Neutrophil (primary cell): ENCODE measurements at regions not wholly inside any gene's neighbourhood (a gene's known extent, or its start where the extent isn't known, plus 50 kb on each side); places are given as distances from the start of the nearest gene placed in this dataset.
"Not testable (repeated sequence)": the region's sequence is repeated elsewhere in the genome, so short reads cannot be mapped to it uniquely, and the experiment has no call there.

ENCODE experiments used
- H3K27ac ChIP-seq: fragments of 200-600 bp; sonication (generic); 2 replicates; pipeline ENCODE4 v1.5.1; 2016; ENCODE audit warnings: mild to moderate bottlenecking, moderate library complexity
- H3K27me3 ChIP-seq: fragments of 200-600 bp; sonication (generic); 2 replicates; pipeline ENCODE4 v1.6.0; 2016; ENCODE audit warnings: mild to moderate bottlenecking
- H3K36me3 ChIP-seq: fragments of 200-600 bp; sonication (generic); 2 replicates; pipeline ENCODE4 v1.5.1; 2017
- H3K4me1 ChIP-seq, 2 experiments: fragments of 200-600 bp in 1 of 2; sonication (generic) in 1 of 2; 1 replicate in 1 of 2; 2 replicates in 1 of 2; pipeline versions ENCODE4 v1.5.1 to v1.6.1; 2013 to 2016; ENCODE audit warnings: low read depth in 1 of 2, low read length in 1 of 2, mild to moderate bottlenecking in 1 of 2, moderate library complexity in 1 of 2; ENCODE audit not compliant: control insufficient read depth in 1 of 2, insufficient read depth in 1 of 2
- H3K4me3 ChIP-seq, 2 experiments: fragments of 200-600 bp in 1 of 2; sonication (generic) in 1 of 2; 1 replicate in 1 of 2; 2 replicates in 1 of 2; pipeline ENCODE4 v1.5.1; 2013 to 2016; ENCODE audit warnings: low read depth in 1 of 2, low read length in 1 of 2, mild to moderate bottlenecking in 1 of 2, moderate library complexity in 1 of 2
- H3K9me3 ChIP-seq: fragments of 200-600 bp; sonication (generic); 2 replicates; pipeline ENCODE4 v1.5.1; 2016
- TF ChIP-seq, protein P1 (sequence below): fragments of 200-600 bp; sonication (generic); IDR thresholded peaks from 2 replicates; pipeline ENCODE4 v1.5.1; 2016; ENCODE audit warnings: antibody characterized with exemption

DNA sequence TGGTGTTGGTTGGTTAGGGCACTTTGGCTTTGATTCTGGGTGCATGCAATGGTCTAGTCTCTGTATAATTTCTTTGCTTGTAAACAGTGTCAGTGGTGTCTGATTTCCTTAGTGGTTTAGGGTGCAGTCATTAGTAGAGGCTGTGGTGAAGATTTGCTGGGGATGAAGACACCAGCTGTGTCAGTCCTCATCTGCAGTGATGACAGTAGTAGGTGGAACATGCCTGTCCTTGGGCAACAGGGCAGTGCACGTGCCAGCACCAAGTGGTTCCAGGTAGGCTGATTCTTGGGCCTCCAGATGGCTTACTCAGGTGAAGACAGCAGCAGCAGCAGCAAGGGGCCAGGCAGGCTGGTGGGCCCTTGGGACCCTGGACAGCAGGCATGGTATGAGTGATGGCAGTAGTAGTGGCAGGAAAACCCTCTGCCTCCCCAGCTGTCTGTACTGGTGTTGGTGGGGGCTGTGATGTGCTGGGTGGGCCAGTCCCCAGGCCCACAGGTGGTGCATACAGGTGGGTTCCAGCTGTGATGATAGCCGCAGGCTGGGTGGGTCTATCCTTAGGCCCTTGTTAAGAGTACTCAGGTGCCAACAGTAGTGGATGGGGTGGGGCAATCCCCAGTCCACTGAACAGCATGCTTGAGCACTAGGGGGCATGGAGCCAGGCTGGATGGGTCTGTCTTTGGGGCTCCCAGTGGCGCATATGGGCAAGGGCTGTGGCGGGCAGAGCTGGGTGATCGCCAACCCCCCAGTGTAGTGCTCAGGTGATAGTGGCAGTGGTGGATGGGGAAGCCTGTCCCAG is 140.7 kb upstream of the THUMPD2 start:
- TF ChIP-seq, protein P1, sequence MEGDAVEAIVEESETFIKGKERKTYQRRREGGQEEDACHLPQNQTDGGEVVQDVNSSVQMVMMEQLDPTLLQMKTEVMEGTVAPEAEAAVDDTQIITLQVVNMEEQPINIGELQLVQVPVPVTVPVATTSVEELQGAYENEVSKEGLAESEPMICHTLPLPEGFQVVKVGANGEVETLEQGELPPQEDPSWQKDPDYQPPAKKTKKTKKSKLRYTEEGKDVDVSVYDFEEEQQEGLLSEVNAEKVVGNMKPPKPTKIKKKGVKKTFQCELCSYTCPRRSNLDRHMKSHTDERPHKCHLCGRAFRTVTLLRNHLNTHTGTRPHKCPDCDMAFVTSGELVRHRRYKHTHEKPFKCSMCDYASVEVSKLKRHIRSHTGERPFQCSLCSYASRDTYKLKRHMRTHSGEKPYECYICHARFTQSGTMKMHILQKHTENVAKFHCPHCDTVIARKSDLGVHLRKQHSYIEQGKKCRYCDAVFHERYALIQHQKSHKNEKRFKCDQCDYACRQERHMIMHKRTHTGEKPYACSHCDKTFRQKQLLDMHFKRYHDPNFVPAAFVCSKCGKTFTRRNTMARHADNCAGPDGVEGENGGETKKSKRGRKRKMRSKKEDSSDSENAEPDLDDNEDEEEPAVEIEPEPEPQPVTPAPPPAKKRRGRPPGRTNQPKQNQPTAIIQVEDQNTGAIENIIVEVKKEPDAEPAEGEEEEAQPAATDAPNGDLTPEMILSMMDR = no peak
- H3K4me3 ChIP-seq = no peak overlapping the region

DNA sequence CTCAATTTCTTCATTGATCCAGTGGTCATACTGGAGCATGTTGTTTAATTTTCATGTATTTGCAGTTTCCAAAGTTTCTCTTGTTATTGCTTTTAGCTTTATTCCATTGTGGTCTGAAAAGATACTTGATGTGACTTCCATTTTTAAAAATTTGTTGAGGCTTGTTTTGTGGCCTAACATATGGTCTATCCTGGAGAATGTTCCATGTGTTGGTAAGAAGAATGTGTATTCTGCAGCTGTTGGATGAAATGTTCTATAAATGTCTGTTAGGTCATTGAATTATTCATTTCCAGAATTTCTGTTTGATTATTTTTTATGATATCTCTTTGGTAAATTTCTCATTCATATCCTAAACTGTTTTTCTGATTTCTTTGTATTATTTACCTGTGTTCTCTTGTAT is 139.8 kb upstream of the THUMPD2 start:
- TF ChIP-seq, protein P1 = no peak
- no peaks in the 10 kb centered on the region for H3K4me1 ChIP-seq
- no peak overlapping the region for H3K27ac ChIP-seq
- no peaks in the 10 kb centered on the region for H3K9me3 ChIP-seq
- H3K4me3 ChIP-seq = no peak overlapping the region
- no peaks in the 10 kb centered on the region for H3K27me3 ChIP-seq
- H3K36me3 ChIP-seq = no peaks in the 10 kb centered on the region

More for the DNA sequence above, 140.7 kb upstream of the THUMPD2 start:
- no peaks in the 10 kb centered on the region for H3K36me3 ChIP-seq
- H3K27me3 ChIP-seq = no peaks in the 10 kb centered on the region
- H3K9me3 ChIP-seq = no peaks in the 10 kb centered on the region
- no peak overlapping the region for H3K27ac ChIP-seq
- H3K4me1 ChIP-seq = no peaks in the 10 kb centered on the region

DNA sequence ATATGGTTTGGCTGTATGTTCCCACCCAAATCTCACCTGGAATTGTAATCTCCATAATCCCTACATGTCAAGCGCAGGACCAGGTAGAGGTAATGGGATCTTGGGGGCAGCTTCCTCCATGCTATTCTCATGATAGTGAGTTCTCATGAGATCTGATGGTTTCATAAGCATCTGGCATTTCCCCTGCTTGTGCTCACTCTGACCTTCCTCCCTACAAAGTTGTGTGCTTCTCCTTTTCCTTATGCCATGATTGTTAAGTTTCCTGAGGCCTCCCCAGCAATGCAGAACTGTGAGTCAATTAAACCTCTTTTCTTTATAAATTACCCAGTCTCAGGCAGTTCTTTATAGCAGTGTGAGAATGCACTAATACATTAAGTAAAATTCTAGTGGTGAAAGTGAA is 138.3 kb upstream of the THUMPD2 start:
- not testable (repeated sequence) for H3K36me3 ChIP-seq, H3K27ac ChIP-seq, H3K27me3 ChIP-seq, H3K4me3 ChIP-seq, H3K9me3 ChIP-seq, H3K4me1 ChIP-seq

DNA sequence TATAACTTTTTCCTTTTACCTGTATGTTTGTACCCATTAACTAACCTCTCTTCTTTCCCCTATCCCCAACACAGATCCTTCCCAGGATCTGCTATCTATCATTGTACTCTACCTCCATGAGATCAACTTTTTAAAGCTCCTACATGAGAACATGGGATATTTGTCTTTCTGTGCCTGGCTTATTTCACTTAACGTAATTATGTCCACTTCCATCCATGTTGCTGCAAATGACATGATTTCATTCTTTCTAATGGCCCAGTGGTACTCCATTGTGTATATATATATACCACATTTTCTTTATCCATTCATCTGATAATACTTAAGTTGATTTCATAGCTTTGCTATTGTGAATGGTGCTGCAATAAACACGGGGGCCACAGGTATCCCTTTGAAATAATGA is 135.9 kb upstream of the THUMPD2 start:
- Histone ChIP-seq H3K27ac (no peak overlapping the region), H3K4me1 (no peaks in the 10 kb centered on the region), H3K27me3 (no peaks in the 10 kb centered on the region), H3K36me3 (no peaks in the 10 kb centered on the region), H3K4me3 (no peak overlapping the region), H3K9me3 (no peaks in the 10 kb centered on the region)
- TF ChIP-seq, protein P1 = no peak

DNA sequence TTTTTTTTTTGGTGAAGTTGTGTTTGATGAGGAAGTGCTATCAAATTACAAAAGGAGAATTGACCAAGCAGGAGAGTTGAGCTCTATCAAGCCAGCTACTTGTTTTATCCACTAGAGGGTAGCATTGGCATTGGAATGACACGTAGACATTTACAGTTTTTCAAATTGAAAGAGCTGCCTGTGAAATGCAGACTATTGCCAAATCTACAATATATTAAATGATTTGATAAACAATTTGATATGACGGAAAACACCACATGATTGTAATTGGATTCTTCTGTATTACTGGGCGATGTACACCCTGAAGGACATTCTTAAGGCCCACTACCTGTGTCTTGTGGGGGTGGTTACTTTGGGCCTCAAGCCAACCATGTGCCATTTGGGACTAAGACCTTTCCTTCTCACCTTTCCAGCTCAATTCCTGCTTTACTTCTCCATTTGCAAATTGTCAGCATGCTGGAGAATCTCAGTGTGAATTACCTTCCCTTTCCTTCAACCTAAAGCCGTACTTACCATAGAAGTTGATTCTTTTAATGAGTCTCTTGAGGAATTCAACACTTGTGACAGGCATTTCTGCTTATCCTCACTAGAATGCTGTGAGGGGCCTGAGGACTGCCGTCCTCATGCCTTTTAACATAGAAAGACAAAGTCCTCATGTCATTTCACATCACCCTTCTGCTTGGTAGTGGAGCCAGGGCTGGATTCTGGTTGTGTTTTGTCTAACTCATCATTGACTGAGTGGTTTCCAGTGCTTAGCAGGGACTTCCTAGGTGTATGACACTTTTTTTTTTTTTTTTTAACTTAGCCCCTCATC is 134.8 kb upstream of the THUMPD2 start:
- TF ChIP-seq, protein P1 = peak; percentile 58
- Histone ChIP-seq H3K4me1 (no peaks in the 10 kb centered on the region), H3K4me3 (no peak overlapping the region), H3K27ac (no peak overlapping the region), H3K36me3 (no peaks in the 10 kb centered on the region), H3K27me3 (no peaks in the 10 kb centered on the region), H3K9me3 (no peaks in the 10 kb centered on the region)

DNA sequence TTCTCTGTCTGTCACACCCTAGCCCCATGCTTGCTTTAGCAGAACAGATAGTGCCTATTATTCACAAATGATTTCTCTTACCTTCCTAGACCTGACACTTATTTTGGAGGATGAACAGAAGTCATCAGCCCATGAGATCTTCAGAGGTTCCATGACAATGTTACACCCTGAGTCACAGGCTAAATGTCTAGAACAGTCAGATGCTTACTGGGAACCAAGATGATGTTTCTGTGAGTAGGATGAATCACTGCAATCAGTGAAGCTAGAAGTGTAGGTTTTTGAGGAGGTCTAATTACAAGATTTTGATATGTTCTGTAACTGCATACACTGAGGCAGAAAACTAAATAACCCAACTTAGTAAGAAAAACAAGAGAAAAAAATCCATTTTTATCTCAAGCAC is 123.0 kb upstream of the THUMPD2 start:
- no peaks in the 10 kb centered on the region for H3K36me3 ChIP-seq

More for the DNA sequence above, 123.0 kb upstream of the THUMPD2 start:
- Histone ChIP-seq H3K9me3 (no peaks in the 10 kb centered on the region), H3K4me1 (no peaks in the 10 kb centered on the region), H3K27ac (no peak overlapping the region), H3K27me3 (no peaks in the 10 kb centered on the region), H3K4me3 (no peak overlapping the region)
- TF ChIP-seq, protein P1 = no peak
